ENCODE measurements at regions not wholly inside any gene's neighbourhood (a gene's known extent, or its start where the extent isn't known, plus 50 kb on each side); places are given as distances from the start of the nearest gene placed in this dataset.

DNA sequence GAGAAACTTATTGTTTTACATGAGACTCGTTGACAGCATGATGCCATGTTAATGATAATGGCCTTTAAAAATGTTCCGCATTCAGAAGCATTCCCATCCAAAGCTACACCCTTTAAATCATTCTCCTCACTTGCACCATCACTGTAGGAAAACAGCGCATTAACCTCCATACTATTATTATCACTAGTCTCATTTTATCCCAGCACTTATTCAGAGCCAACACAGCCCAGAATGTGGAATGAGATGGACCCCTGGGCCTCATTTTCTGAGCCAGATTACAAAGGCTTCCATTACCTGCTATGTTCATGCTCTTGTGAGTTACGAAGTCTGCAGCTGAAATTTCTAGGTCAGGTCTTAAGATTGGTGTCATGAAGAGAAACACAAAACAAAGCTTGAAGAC, 159.4 kb downstream of the HS3ST3A1 start:
- TF ChIP-seq, protein P1, sequence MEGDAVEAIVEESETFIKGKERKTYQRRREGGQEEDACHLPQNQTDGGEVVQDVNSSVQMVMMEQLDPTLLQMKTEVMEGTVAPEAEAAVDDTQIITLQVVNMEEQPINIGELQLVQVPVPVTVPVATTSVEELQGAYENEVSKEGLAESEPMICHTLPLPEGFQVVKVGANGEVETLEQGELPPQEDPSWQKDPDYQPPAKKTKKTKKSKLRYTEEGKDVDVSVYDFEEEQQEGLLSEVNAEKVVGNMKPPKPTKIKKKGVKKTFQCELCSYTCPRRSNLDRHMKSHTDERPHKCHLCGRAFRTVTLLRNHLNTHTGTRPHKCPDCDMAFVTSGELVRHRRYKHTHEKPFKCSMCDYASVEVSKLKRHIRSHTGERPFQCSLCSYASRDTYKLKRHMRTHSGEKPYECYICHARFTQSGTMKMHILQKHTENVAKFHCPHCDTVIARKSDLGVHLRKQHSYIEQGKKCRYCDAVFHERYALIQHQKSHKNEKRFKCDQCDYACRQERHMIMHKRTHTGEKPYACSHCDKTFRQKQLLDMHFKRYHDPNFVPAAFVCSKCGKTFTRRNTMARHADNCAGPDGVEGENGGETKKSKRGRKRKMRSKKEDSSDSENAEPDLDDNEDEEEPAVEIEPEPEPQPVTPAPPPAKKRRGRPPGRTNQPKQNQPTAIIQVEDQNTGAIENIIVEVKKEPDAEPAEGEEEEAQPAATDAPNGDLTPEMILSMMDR (conservative IDR thresholded peaks at IDR 0.05; ENCODE audit: low read depth, low read length): no peak
- no peak for TF ChIP-seq EZH2 (IDR thresholded peaks at IDR 0.05; ENCODE audit: borderline replicate concordance, low read depth, low read length, poor library complexity, severe bottlenecking)
- Histone ChIP-seq H3K36me3 (ENCODE audit: insufficient read depth, low read length, poor library complexity, severe bottlenecking) (no peaks in the 10 kb centered on the region), H3K9me3 (ENCODE audit: low read depth, low read length, poor library complexity, severe bottlenecking) (peaks cover 14% of the 10 kb centered on the region), H3K4me3 (ENCODE audit: low read depth, low read length, poor library complexity, severe bottlenecking) (no peak overlapping the region), H3K27me3 (replicated peaks; ENCODE audit: insufficient read depth, low read depth, low read length, poor library complexity) (no peaks in the 10 kb centered on the region), H3K4me1 (ENCODE audit: insufficient read depth, low read length, poor library complexity, severe bottlenecking) (no peaks in the 10 kb centered on the region), H3K27ac (ENCODE audit: low read depth, low read length, poor library complexity, severe bottlenecking) (no peak overlapping the region)
- POLR2A ChIA-PET (ENCODE audit: low non-redundant PET): no interaction called here
- intact Hi-C loops (cut with micrococcal nuclease; ENCODE audit: unreplicated experiment): no loop called here
- no peak for DNase-seq (ENCODE audit: low spot score)
- no TSS peak for BruUV-seq (replicated peaks)
- CTCF ChIA-PET: no interaction called here

DNA sequence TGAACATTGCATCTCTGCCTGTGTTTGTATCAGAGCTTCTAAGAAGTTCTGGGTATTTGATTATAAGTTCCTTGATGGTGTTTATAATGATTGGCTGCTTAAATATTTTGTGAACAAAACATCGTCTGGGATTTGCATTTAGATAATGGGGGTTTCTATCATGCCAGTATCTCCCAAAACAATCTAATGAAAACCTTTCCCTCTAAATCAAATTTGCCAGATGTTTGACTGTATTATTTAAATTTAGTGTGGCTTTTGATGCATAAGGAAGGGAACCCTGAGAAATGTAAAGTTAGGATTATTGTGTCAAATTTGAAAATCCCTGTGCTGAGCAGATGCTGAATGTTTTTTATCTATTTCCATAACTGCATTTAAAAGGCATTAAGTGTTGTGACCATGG, 159.9 kb downstream of the HS3ST3A1 start:
- Histone ChIP-seq H3K27me3 (replicated peaks; ENCODE audit: insufficient read depth, low read depth, low read length, poor library complexity) (no peaks in the 10 kb centered on the region), H3K4me1 (ENCODE audit: insufficient read depth, low read length, poor library complexity, severe bottlenecking) (no peaks in the 10 kb centered on the region), H3K9me3 (ENCODE audit: low read depth, low read length, poor library complexity, severe bottlenecking) (peaks cover 14% of the 10 kb centered on the region), H3K27ac (ENCODE audit: low read depth, low read length, poor library complexity, severe bottlenecking) (no peak overlapping the region), H3K4me3 (ENCODE audit: low read depth, low read length, poor library complexity, severe bottlenecking) (no peak overlapping the region), H3K36me3 (ENCODE audit: insufficient read depth, low read length, poor library complexity, severe bottlenecking) (no peaks in the 10 kb centered on the region)
- no TSS peak for BruUV-seq (replicated peaks)
- TF ChIP-seq, protein P1 (conservative IDR thresholded peaks at IDR 0.05; ENCODE audit: low read depth, low read length): no peak
- no peak for TF ChIP-seq EZH2 (IDR thresholded peaks at IDR 0.05; ENCODE audit: borderline replicate concordance, low read depth, low read length, poor library complexity, severe bottlenecking)
- ChIA-PET POLR2A (ENCODE audit: low non-redundant PET) (no interaction called here), CTCF (no interaction called here)
- intact Hi-C loops (cut with micrococcal nuclease; ENCODE audit: unreplicated experiment): no loop called here
- DNase-seq (ENCODE audit: low spot score): no peak

DNA sequence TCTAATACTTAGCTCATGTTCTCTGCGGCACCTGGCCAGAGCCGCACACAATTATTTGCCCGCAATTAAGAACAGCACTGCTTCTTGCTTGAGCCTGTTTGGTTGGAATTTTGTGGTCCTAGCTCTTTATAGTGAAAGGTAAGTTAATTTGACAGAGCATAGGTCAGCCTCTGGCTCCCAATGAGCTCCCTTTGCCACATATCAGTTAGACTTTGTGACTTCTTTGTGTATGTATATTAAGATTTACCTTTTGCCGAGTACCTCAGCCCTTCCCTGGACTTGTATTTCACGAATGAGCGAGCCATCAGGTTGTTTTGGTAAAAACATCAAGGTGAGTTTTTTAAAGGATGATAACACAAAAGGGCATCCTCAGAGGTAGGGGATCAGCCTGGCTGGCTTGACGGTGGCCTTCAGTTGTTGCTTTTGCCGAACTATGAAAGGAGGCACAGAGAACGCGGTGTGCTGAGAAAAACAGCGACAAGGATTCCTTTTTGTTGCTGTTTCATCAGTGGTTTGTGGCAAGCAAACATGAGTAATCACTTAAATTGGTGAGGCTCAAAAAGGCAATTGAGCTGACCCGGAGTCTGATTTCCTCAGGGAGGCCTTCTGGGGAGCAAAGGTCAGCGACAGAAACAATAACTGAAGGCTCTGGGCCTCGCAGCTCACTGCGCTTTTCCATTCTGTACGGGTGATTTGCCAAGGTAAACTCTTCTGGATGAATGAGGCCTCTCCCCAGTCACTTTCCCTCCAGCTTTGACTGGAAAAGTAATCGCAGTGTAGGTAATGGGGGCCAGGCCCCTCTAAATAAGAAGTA, 163.6 kb downstream of the HS3ST3A1 start:
- TF ChIP-seq, protein P1 (conservative IDR thresholded peaks at IDR 0.05; ENCODE audit: low read depth, low read length): no peak
- TF ChIP-seq EZH2 (IDR thresholded peaks at IDR 0.05; ENCODE audit: borderline replicate concordance, low read depth, low read length, poor library complexity, severe bottlenecking): no peak
- ChIA-PET CTCF (no interaction called here), POLR2A (ENCODE audit: low non-redundant PET) (no interaction called here)
- H3K36me3 ChIP-seq (ENCODE audit: insufficient read depth, low read length, poor library complexity, severe bottlenecking): no peaks in the 10 kb centered on the region
- no peaks in the 10 kb centered on the region for H3K27me3 ChIP-seq (replicated peaks; ENCODE audit: insufficient read depth, low read depth, low read length, poor library complexity)
- H3K9me3 ChIP-seq (ENCODE audit: low read depth, low read length, poor library complexity, severe bottlenecking): peaks cover 20% of the 10 kb centered on the region
- DNase-seq (ENCODE audit: low spot score): no peak
- no peak overlapping the region for H3K4me3 ChIP-seq (ENCODE audit: low read depth, low read length, poor library complexity, severe bottlenecking)
- intact Hi-C loops (cut with micrococcal nuclease; ENCODE audit: unreplicated experiment): no loop called here
- BruUV-seq (replicated peaks): no TSS peak
- H3K4me1 ChIP-seq (ENCODE audit: insufficient read depth, low read length, poor library complexity, severe bottlenecking): no peaks in the 10 kb centered on the region
- no peak overlapping the region for H3K27ac ChIP-seq (ENCODE audit: low read depth, low read length, poor library complexity, severe bottlenecking)

All from A673 (cell line).